Transverse colon (tissue), 4 donors: ENCODE measurements at regions not wholly inside any gene's neighbourhood (a gene's known extent, or its start where the extent isn't known, plus 50 kb on each side); places are given as distances from the start of the nearest gene placed in this dataset.

Experiments
- DNase-seq: peaks from one replicate; pipeline ENCODE4 v3.0.0-alpha.2; 2019
- H3K27ac ChIP-seq, 4 donors: fragments of 200-600 bp; sonication (generic); 2 replicates each; pipeline ENCODE4 v1.5.1; 2016 to 2018; ENCODE audit warnings: inconsistent platforms in 4 of 4
- H3K27me3 ChIP-seq: fragments of 200-600 bp; sonication (generic); 2 replicates; pipeline ENCODE4 v1.5.1; 2017; ENCODE audit warnings: inconsistent platforms
- H3K36me3 ChIP-seq, 4 donors: fragments of 200-600 bp; sonication (generic); 2 replicates each; pipeline ENCODE4 v1.5.1; 2017 to 2019; ENCODE audit warnings: inconsistent platforms in 4 of 4
- H3K4me1 ChIP-seq, 4 donors: fragments of 200-600 bp; sonication (generic); 2 replicates each; pipeline ENCODE4 v1.5.1; 2017 to 2020; ENCODE audit warnings: inconsistent platforms in 4 of 4
- H3K4me3 ChIP-seq, 4 donors: fragments of 200-600 bp; sonication (generic); 1 replicate in 1 of 4; 2 replicates in 3 of 4; pipeline versions ENCODE4 v1.5.1 to v1.6.1; 2017 to 2019; ENCODE audit warnings: inconsistent platforms in 4 of 4
- H3K9me3 ChIP-seq, 2 donors: fragments of 200-600 bp; sonication (generic); 2 replicates each; pipeline ENCODE4 v1.5.1; 2017 to 2019; ENCODE audit warnings: inconsistent platforms in 2 of 2
- EP300 ChIP-seq: sonication (generic); formaldehyde crosslinking; IDR thresholded peaks from one replicate; pipeline ENCODE4 v1.6.1; 2017; ENCODE audit warnings: antibody characterized with exemption, low read depth
- POLR2A ChIP-seq: fragments of 450-650 bp; IDR thresholded peaks from one replicate; pipeline ENCODE4 v1.6.1; 2016; ENCODE audit warnings: antibody characterized with exemption, mild to moderate bottlenecking, moderate library complexity
- POLR2AphosphoS5 ChIP-seq, 3 donors: sonication (generic); formaldehyde crosslinking; IDR thresholded peaks; one replicate each; pipeline ENCODE4 v1.6.1; 2016; ENCODE audit warnings: antibody characterized with exemption in 3 of 3
- WGBS, 2 donors: methylation state at CpG; one replicate each; pipeline ENCODE4 v1.1.5; 2018; ENCODE audit warnings: low coverage in 1 of 2; 5-methylcytosine and 5-hydroxymethylcytosine counted together
- in situ Hi-C, 4 donors: fragments of 200-750 bp; cut with MboI; loops; one replicate each; pipeline versions ENCODE4 v1.15.0 to v1.15.1; 2017; ENCODE audit warnings: low sequenced_read_pairs in 3 of 4, low pct_ligation_motif_present in 1 of 4, low pct_unique_long_range_greater_than_20kb in 1 of 4
- intact Hi-C: fragments of 100-400 bp; cut with DNase I; formaldehyde crosslinking; loops from one replicate; pipeline ENCODE4 v1.15.1; 2023; ENCODE audit warnings: low total_unique reads
- TF ChIP-seq, protein P1 (sequence below), 5 experiments: fragments of 200-600 bp in 3 of 5; fragments of 450-650 bp in 2 of 5; sonication (generic) in 3 of 5; IDR thresholded peaks; 1 replicate in 2 of 5; 2 replicates in 3 of 5; pipeline ENCODE4 v1.5.1; 2016 to 2017; ENCODE audit warnings: antibody characterized with exemption in 5 of 5, inconsistent platforms in 3 of 5, mild to moderate bottlenecking in 2 of 5, moderate library complexity in 1 of 5

GRCh38 chr3:30443756-30444673, 162.4 kb upstream of the TGFBR2 start:
- DNase-seq, result no peak

DNA sequence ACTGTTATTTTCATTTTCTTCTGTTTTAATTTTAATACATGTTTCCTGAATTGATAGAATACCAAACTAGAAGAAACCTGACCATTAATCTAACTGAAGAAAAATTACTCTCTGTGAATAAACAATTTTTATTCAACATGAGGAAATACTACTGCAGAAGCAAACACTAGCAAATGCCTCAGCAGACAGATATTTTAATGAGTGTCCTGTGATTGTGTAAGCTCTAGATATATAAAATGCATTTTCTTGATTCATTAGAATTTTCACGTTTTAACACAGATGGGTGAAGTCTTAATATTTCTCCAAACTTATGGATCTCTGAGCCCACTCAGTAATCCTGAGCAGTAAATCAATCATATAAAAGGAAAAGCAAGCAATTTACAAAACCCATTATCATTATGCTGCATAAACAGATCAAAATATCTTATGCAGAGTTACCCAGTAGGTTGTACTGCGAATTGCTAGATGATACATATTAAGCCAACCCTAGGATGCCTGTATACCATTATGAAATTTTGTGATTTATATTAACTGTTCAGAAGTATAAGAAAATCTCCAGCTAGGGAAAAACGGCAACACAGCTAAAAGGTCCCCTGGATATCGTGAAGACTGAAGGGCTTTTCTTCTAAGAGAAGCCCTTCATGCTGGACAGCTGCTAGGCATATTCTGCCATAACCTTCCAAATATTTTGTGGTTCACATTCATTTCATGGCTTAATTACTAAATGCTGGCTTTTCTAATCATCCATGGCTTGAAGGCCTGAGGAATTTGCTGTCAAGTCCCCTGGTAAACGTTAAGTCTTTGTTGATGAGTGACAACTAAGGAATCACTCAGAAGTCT, 157.7 kb upstream of the TGFBR2 start:
- Histone ChIP-seq H3K9me3 (peaks cover 0 to 4% of the 10 kb centered on the region in 2 donors), H3K36me3 (no peaks in the 10 kb centered on the region), H3K4me1 (peaks cover 0 to 4% (median 0%) of the 10 kb centered on the region in 4 donors), H3K27me3 (no peaks in the 10 kb centered on the region), H3K27ac (peak overlapping the region in 1 of 4 donors; percentile 0), H3K4me3 (no peak overlapping the region)
- in situ Hi-C loops, result no loop called here
- TF ChIP-seq POLR2A, result no peak
- TF ChIP-seq, protein P1, sequence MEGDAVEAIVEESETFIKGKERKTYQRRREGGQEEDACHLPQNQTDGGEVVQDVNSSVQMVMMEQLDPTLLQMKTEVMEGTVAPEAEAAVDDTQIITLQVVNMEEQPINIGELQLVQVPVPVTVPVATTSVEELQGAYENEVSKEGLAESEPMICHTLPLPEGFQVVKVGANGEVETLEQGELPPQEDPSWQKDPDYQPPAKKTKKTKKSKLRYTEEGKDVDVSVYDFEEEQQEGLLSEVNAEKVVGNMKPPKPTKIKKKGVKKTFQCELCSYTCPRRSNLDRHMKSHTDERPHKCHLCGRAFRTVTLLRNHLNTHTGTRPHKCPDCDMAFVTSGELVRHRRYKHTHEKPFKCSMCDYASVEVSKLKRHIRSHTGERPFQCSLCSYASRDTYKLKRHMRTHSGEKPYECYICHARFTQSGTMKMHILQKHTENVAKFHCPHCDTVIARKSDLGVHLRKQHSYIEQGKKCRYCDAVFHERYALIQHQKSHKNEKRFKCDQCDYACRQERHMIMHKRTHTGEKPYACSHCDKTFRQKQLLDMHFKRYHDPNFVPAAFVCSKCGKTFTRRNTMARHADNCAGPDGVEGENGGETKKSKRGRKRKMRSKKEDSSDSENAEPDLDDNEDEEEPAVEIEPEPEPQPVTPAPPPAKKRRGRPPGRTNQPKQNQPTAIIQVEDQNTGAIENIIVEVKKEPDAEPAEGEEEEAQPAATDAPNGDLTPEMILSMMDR (IDR thresholded peaks at IDR 0.05), result no peak
- TF ChIP-seq POLR2AphosphoS5 (IDR thresholded peaks at IDR 0.05), result no peak
- TF ChIP-seq EP300, result no peak
- intact Hi-C loops, result no loop called here
- WGBS, 2 donors, result 81 to 93% methylated on average over 5 of the region's 5 CpGs
- DNase-seq, result no peak

More at GRCh38 chr3:30443756-30444673, 162.4 kb upstream of the TGFBR2 start:
- 76 to 78% methylated on average over 6 of the region's 6 CpGs for WGBS, 2 donors
- TF ChIP-seq EP300, result no peak
- TF ChIP-seq, protein P1 (IDR thresholded peaks at IDR 0.05), result no peak
- TF ChIP-seq POLR2AphosphoS5 (IDR thresholded peaks at IDR 0.05), result no peak
- no peak for TF ChIP-seq POLR2A
- intact Hi-C loops, result no loop called here
- H3K9me3 ChIP-seq, result no peaks in the 10 kb centered on the region
- H3K27ac ChIP-seq, result peak overlapping the region in 3 of 4 donors; percentile 2 to 57 (median 41)
- H3K4me3 ChIP-seq, result no peak overlapping the region
- no peaks in the 10 kb centered on the region for H3K36me3 ChIP-seq
- no peaks in the 10 kb centered on the region for H3K27me3 ChIP-seq
- in situ Hi-C loops, result no loop called here
- peaks cover 0 to 16% (median 2%) of the 10 kb centered on the region in 4 donors for H3K4me1 ChIP-seq

DNA sequence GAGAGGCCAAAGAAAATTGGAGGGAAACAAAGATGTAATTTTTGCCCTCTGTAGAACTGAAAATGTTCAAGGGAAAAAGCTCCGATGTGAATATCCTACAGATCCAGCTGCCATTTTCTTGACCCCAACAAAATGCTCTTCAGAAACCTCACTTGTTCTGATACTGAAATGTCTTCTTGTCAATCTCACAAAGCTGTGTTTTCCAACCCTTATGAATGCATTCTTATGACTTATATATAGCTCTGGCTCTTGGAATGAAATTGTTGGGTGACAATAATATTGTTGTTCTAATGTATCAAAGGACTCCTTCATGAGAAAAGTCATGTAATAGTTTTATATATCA, 157.1 kb upstream of the TGFBR2 start:
- WGBS, 2 donors, result 74 to 86% methylated on average over 1 of the region's 1 CpG
- no peak for DNase-seq
- Histone ChIP-seq H3K4me3 (no peak overlapping the region), H3K27me3 (no peaks in the 10 kb centered on the region), H3K27ac (no peak overlapping the region), H3K4me1 (peaks cover 0 to 4% (median 0%) of the 10 kb centered on the region in 4 donors), H3K9me3 (peaks cover 0 to 4% of the 10 kb centered on the region in 2 donors), H3K36me3 (no peaks in the 10 kb centered on the region)
- in situ Hi-C loops (no loop called here), intact Hi-C loops (no loop called here)
- TF ChIP-seq, protein P1 (IDR thresholded peaks at IDR 0.05), result no peak
- no peak for TF ChIP-seq POLR2AphosphoS5 (IDR thresholded peaks at IDR 0.05)
- no peak for TF ChIP-seq EP300
- no peak for TF ChIP-seq POLR2A

GRCh38 chr3:30452446-30452845, 154.0 kb upstream of the TGFBR2 start:
- peaks cover 0 to 4% (median 0%) of the 10 kb centered on the region in 4 donors for H3K4me1 ChIP-seq
- intact Hi-C loops, result no loop called here
- WGBS, 2 donors, result 91 to 93% methylated on average over 3 of the region's 3 CpGs
- no peak for DNase-seq
- H3K4me3 ChIP-seq, result no peak overlapping the region
- H3K36me3 ChIP-seq, result no peaks in the 10 kb centered on the region
- H3K9me3 ChIP-seq, result peaks cover 0 to 4% of the 10 kb centered on the region in 2 donors
- TF ChIP-seq, protein P1 (IDR thresholded peaks at IDR 0.05), result no peak
- TF ChIP-seq EP300, result no peak
- H3K27ac ChIP-seq, result no peak overlapping the region
- in situ Hi-C loops, result no loop called here
- no peaks in the 10 kb centered on the region for H3K27me3 ChIP-seq
